GM19238 (cell line): ENCODE measurements at regions not wholly inside any gene's neighbourhood (a gene's known extent, or its start where the extent isn't known, plus 50 kb on each side); places are given as distances from the start of the nearest gene placed in this dataset.

Source experiments
- DNase-seq: peaks from one replicate; pipeline ENCODE4 v3.0.0; 2011; ENCODE audit warnings: low spot score; ENCODE audit not compliant: insufficient read length

- DNase-seq, result no peak
Measured at GRCh38 chr16:65201511-65201910, 79.6 kb upstream of the CDH11 start.

GRCh38 chr16:65200857-65201256 is 79.0 kb upstream of the CDH11 start:
- no peak for DNase-seq

GRCh38 chr16:65200156-65200773 is 78.4 kb upstream of the CDH11 start:
- DNase-seq, result no peak

- DNase-seq, result no peak
Measured at GRCh38 chr16:65196420-65197075, 74.7 kb upstream of the CDH11 start.

GRCh38 chr16:65195998-65196397 is 74.1 kb upstream of the CDH11 start:
- DNase-seq, result no peak

- DNase-seq, result no peak
Measured at GRCh38 chr16:65185241-65185778, 63.4 kb upstream of the CDH11 start.

- no peak for DNase-seq
Measured at GRCh38 chr16:65181071-65181561, 59.3 kb upstream of the CDH11 start.

GRCh38 chr16:65178151-65178550 is 56.3 kb upstream of the CDH11 start:
- DNase-seq, result no peak

GRCh38 chr16:65176603-65177002 is 54.7 kb upstream of the CDH11 start:
- no peak for DNase-seq

- DNase-seq, result no peak
Measured at GRCh38 chr16:65172356-65172755, 50.5 kb upstream of the CDH11 start.
